Naive B cell (primary cell): ENCODE measurements at regions not wholly inside any gene's neighbourhood (a gene's known extent, or its start where the extent isn't known, plus 50 kb on each side); places are given as distances from the start of the nearest gene placed in this dataset.

Experiments
- ATAC-seq, 2 donors: fragments of 150-1000 bp; cut with Tn5 transposase; 2 replicates each; pipeline ENCODE4 v1.10.0; 2021; ENCODE audit warnings: low read depth in 2 of 2, mild to moderate bottlenecking in 2 of 2, moderate library complexity in 2 of 2
- DNase-seq: peaks from one replicate; pipeline ENCODE4 v3.0.0; 2022
- H3K27ac Mint-ChIP-seq, 6 donors: one replicate each; pipeline ENCODE4 v1.8.0; 2020 to 2022; ENCODE audit warnings: mild to moderate bottlenecking in 6 of 6, mixed read lengths in 6 of 6, moderate library complexity in 5 of 6, inconsistent platforms in 2 of 6
- H3K27me3 Mint-ChIP-seq, 3 donors: one replicate each; pipeline ENCODE4 v1.8.0; 2021 to 2022; ENCODE audit warnings: mixed read lengths in 3 of 3, mild to moderate bottlenecking in 1 of 3
- H3K36me3 Mint-ChIP-seq, 2 donors: one replicate each; pipeline ENCODE4 v1.8.0; 2020 to 2022; ENCODE audit warnings: mixed read lengths in 2 of 2, inconsistent platforms in 1 of 2, mild to moderate bottlenecking in 1 of 2
- H3K4me1 Mint-ChIP-seq, 3 donors: one replicate each; pipeline ENCODE4 v1.8.0; 2020 to 2022; ENCODE audit warnings: mixed read lengths in 3 of 3, inconsistent platforms in 1 of 3, mild to moderate bottlenecking in 1 of 3, moderate library complexity in 1 of 3
- H3K4me3 Mint-ChIP-seq, 8 donors: one replicate each; pipeline ENCODE4 v1.8.0; 2020 to 2022; ENCODE audit warnings: mild to moderate bottlenecking in 8 of 8, mixed read lengths in 8 of 8, moderate library complexity in 8 of 8, inconsistent platforms in 2 of 8
- H3K9me3 Mint-ChIP-seq, 7 donors: one replicate each; pipeline ENCODE4 v1.8.0; 2020 to 2022; ENCODE audit warnings: mixed read lengths in 7 of 7, mild to moderate bottlenecking in 5 of 7, inconsistent platforms in 2 of 7, moderate library complexity in 1 of 7

DNA sequence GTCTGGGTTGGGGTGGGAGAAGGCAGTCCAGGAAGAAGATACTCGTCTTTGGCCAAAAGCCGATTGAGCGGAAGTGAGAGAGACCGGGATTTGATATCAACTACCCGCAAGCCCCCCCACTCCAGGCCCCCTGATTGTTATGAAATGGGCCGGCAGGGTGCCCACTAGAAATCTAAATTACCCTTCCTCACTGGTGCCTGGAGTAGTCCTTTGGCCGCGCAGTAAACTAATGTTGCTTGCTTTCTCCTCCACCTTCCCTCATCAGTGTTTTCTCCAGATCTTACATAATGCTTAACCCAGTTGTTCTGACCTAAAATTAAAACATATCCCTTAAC, 119.2 kb upstream of the BARHL2 start:
- DNase-seq, result peak; percentile 12
- peak in 1 of 2 donors; percentile 10 for ATAC-seq
- Mint-ChIP-seq H3K9me3 (peaks cover 0 to 8% (median 3%) of the 10 kb centered on the region in 7 donors), H3K4me3 (peak overlapping the region; percentile 10 to 80 (median 62)), H3K27ac (peak overlapping the region in 1 of 6 donors; percentile 49), H3K27me3 (peaks cover 80 to 94% (median 91%) of the 10 kb centered on the region in 3 donors), H3K36me3 (peaks cover 0 to 5% of the 10 kb centered on the region in 2 donors), H3K4me1 (peaks cover 22 to 44% (median 33%) of the 10 kb centered on the region in 3 donors)

DNA sequence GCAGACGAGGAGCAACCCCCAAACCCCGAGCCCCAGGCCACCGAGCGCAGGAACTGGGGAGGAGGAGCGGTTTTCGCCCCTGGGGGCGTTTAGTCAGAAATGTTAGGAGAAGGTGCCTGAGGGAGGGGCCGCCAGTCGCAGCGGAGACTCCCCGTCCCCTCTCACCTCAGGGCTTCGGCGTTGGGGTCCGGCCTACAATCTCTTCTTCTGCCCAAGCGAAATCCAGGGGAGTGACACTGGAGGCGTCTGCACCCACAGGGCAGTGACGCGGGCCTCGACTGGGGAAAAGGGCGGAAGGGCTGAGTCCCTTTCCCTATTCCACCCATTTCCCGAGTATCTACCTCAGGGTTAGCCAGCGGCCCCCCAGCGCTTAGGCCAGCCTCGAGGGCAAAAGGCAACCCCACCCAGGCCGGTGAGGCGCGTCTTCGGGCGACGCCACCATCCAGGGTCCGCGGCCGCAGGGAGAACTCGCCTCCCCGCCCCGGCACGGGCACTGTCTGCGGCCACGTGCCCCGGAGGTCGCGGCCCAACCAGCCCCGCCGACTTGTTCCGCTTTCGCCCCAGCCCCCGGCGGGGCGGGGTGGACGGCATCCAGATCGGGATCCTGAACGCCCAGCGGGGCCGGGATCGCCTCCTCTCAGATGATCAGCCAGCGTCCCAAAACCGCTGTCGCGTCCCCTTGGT, 118.7 kb upstream of the BARHL2 start:
- peaks cover 0 to 8% (median 3%) of the 10 kb centered on the region in 7 donors for H3K9me3 Mint-ChIP-seq
- DNase-seq, result peak; percentile 18
- H3K27ac Mint-ChIP-seq, result peak overlapping the region in 1 of 6 donors; percentile 44
- no peaks in the 10 kb centered on the region for H3K36me3 Mint-ChIP-seq
- peaks cover 80 to 94% (median 91%) of the 10 kb centered on the region in 3 donors for H3K27me3 Mint-ChIP-seq
- H3K4me3 Mint-ChIP-seq, result peak overlapping the region in 7 of 8 donors; percentile 57 to 80 (median 66)
- ATAC-seq, result peak; percentile 27 to 58
- H3K4me1 Mint-ChIP-seq, result peaks cover 20 to 40% (median 32%) of the 10 kb centered on the region in 3 donors

DNA sequence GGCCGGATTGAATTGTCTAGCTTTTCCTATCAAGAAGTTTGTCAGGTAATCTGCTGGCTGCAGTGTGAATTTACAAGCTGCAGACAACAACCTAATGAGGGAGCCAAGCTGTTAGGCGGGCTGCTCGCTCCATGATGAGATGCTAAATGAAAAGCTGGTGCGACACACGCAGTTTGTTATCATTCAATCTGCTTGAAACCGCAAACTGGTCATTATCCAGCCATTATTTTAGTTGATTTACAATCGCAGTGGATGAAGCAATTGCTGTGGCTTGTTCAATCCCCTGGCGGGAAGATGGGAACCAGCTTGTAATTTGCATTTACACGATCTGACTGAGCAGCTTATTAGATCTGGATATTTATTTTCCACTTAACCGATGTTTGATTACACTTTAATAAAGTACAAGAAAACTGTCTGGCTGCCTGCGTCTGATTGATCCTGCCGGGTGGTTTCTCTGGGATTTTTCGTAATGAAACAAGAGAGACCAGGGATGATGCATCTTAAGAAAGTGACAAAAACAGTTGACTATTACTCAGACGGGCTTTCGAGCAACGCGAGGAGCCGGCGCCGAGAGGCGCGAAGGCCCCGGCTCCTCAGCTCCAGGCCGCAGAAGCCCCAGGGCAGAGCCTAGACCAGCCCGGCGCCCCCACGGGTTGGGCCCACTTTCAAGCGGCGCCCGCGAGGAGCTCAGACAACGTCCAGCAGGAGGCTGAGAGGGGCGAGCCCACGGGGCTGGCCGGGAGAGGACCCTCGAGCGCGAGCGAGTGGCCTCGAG, 118.0 kb upstream of the BARHL2 start:
- no peak for DNase-seq
- peaks cover 20 to 40% (median 32%) of the 10 kb centered on the region in 3 donors for H3K4me1 Mint-ChIP-seq
- peak in 1 of 2 donors; percentile 9 for ATAC-seq
- no peaks in the 10 kb centered on the region for H3K36me3 Mint-ChIP-seq
- H3K9me3 Mint-ChIP-seq, result peaks cover 0 to 8% (median 3%) of the 10 kb centered on the region in 7 donors
- H3K27ac Mint-ChIP-seq, result peak overlapping the region in 3 of 6 donors; percentile 18 to 44 (median 25)
- H3K4me3 Mint-ChIP-seq, result peak overlapping the region; percentile 26 to 83 (median 60)
- H3K27me3 Mint-ChIP-seq, result peaks cover 76 to 92% (median 88%) of the 10 kb centered on the region in 3 donors

DNA sequence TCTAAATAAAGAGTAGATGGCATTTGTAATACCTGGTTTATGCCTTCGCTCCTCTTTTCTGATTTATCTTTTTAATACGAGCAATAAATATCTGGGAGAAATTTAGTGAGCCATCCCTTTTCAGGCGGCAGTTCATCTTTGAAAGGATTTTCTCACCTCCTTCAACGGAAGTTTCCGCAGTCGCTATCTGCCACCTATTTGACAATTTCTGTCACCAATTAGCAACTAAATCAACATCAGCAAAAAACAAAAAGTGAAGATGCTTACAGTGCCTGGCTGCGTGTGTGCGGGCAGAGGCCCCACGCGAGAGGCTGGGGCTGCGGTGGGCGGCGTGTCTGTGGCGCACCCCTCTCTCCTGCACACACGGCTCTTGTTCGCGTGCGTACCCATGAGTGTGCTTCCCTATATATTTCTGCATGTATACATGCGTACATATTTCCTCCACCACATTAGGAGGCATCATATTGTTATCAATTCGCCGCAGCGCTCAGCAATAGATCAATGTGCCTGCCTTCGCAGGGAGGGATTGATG, 117.3 kb upstream of the BARHL2 start:
- peaks cover 73 to 90% (median 88%) of the 10 kb centered on the region in 3 donors for H3K27me3 Mint-ChIP-seq
- peaks cover 0 to 10% (median 3%) of the 10 kb centered on the region in 7 donors for H3K9me3 Mint-ChIP-seq
- H3K27ac Mint-ChIP-seq, result peak overlapping the region in 2 of 6 donors; percentile 25 to 40
- no peaks in the 10 kb centered on the region for H3K36me3 Mint-ChIP-seq
- no peak for DNase-seq
- peak in 1 of 2 donors; percentile 27 for ATAC-seq
- H3K4me3 Mint-ChIP-seq, result peak overlapping the region; percentile 6 to 82 (median 60)
- H3K4me1 Mint-ChIP-seq, result peaks cover 20 to 35% (median 30%) of the 10 kb centered on the region in 3 donors

DNA sequence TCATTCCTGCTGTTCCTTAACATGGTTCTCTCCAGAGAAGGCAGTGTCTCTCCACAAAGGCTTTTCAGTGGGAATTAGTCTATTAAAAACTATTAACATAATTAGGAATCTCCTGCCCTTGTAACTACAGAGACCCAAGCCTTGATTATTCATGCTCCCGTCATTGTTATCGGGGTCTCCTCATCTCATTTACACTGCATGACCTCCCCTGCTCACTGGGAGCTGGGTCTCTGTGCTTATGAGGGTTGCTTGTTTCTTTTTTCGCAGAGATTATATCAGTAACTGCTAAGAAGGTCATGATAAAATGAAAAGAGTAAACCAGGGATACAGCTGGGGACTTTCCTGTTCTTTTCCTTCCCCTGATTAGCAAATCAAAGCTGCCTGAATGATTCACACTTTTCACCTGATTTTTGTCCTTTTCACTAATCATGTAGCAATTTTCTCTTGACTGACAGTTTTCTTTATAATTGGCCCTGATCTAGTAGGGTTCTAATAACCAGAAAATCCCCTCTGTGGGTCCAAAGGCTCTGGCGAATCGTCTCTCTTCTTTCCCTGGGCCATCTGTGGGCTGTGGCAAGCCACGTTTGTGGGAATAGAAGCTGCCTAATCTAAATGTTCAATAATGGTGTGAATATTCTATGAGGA, 116.5 kb upstream of the BARHL2 start:
- Mint-ChIP-seq H3K4me3 (no peak overlapping the region), H3K36me3 (no peaks in the 10 kb centered on the region), H3K27ac (peak overlapping the region in 1 of 6 donors; percentile 1), H3K4me1 (peaks cover 20 to 31% (median 26%) of the 10 kb centered on the region in 3 donors), H3K9me3 (peaks cover 0 to 10% (median 3%) of the 10 kb centered on the region in 7 donors), H3K27me3 (peaks cover 71 to 82% (median 80%) of the 10 kb centered on the region in 3 donors)
- DNase-seq, result no peak
- no peak for ATAC-seq

DNA sequence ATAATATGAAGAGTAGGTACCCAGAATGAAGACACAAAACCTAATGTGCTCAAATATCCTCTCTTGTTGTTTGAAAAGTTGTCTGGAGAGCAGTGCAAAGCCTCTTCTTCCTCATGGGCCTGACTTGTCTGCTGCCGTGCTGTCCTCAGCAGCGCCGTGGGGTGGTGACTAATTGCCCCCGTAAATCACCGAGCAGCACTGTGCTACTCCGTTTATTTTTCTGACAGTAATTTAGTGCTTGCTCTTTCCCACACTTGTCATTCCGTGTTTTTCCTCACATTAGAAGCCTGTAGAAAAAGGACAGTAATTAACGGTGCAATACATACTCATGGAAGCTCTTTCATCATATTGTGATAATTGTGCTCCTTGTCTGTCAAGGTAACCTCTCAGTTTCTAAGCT, 114.8 kb upstream of the BARHL2 start:
- peaks cover 70 to 79% (median 78%) of the 10 kb centered on the region in 3 donors for H3K27me3 Mint-ChIP-seq
- no peak overlapping the region for H3K27ac Mint-ChIP-seq
- no peak overlapping the region for H3K4me3 Mint-ChIP-seq
- peaks cover 20 to 29% (median 25%) of the 10 kb centered on the region in 3 donors for H3K4me1 Mint-ChIP-seq
- DNase-seq, result no peak
- ATAC-seq, result no peak
- H3K36me3 Mint-ChIP-seq, result no peaks in the 10 kb centered on the region
- H3K9me3 Mint-ChIP-seq, result peaks cover 0 to 10% (median 3%) of the 10 kb centered on the region in 7 donors

DNA sequence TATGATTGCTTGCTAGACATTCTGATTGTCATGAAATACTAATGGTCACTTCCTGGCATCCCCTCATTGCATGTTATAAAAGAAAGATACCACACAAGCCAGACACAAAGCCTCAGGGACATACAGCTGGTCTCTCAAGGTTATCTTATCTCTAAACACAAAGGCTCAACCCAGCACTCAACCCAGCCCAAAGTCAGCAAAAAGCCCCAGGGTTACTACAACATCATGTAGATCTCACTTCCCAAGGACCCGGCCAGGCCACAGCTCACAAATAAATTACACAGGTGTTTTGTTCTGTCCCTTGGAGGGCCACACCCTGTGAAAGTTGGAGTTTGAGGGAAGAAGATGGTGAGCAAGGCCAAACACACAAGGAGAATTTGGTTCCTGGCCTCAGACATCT, 109.7 kb upstream of the BARHL2 start:
- H3K9me3 Mint-ChIP-seq, result peaks cover 0 to 2% (median 0%) of the 10 kb centered on the region in 7 donors
- H3K4me1 Mint-ChIP-seq, result no peaks in the 10 kb centered on the region
- H3K27ac Mint-ChIP-seq, result no peak overlapping the region
- H3K36me3 Mint-ChIP-seq, result no peaks in the 10 kb centered on the region
- DNase-seq, result no peak
- no peak overlapping the region for H3K4me3 Mint-ChIP-seq
- ATAC-seq, result no peak
- peaks cover 56 to 70% (median 69%) of the 10 kb centered on the region in 3 donors for H3K27me3 Mint-ChIP-seq

DNA sequence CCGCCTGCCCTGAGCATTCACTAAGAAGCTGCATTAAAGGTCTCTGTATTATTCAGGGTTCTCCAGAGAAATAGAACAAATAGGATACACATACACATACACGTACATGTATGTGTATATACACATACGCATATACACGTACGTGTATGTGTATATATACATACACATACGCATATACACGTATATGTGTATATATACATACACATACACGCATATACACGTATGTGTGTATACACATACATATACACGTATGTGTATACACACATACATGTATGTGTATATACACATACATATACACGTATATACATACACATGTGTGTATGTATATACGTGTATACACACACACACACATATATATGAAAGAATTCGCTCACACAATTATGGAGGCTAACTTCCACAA, 108.9 kb upstream of the BARHL2 start:
- H3K4me1 Mint-ChIP-seq, result no peaks in the 10 kb centered on the region

DNA sequence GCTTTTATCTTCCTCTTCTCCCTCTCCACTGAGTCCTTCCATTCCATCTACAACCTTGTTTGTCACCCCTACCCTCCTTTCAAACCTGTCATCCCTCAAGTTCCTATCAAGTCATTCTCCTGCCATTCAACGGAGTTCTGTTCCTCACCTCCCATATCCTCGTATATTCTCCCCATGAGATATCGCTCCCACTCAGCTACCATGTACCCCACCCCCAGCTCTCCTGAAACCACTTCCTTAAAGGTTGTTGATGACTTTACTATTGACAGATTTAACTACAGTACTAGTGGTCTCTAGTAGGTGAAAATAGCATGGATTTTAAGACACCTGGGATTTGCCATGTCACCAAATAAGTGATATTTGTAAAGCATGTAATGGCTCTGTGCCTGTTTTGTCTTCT, 107.4 kb upstream of the BARHL2 start:
- H3K27me3 Mint-ChIP-seq, result peaks cover 42 to 59% (median 55%) of the 10 kb centered on the region in 3 donors
- no peaks in the 10 kb centered on the region for H3K9me3 Mint-ChIP-seq
- H3K27ac Mint-ChIP-seq, result no peak overlapping the region
- no peaks in the 10 kb centered on the region for H3K36me3 Mint-ChIP-seq
- ATAC-seq, result no peak
- H3K4me1 Mint-ChIP-seq, result no peaks in the 10 kb centered on the region
- H3K4me3 Mint-ChIP-seq, result no peak overlapping the region
- DNase-seq, result no peak

More for the DNA sequence above, 108.9 kb upstream of the BARHL2 start:
- no peak for ATAC-seq
- Mint-ChIP-seq H3K27me3 (peaks cover 51 to 67% (median 66%) of the 10 kb centered on the region in 3 donors), H3K36me3 (no peaks in the 10 kb centered on the region), H3K4me3 (no peak overlapping the region), H3K9me3 (peaks cover 0 to 2% (median 0%) of the 10 kb centered on the region in 7 donors), H3K27ac (no peak overlapping the region)
- no peak for DNase-seq

DNA sequence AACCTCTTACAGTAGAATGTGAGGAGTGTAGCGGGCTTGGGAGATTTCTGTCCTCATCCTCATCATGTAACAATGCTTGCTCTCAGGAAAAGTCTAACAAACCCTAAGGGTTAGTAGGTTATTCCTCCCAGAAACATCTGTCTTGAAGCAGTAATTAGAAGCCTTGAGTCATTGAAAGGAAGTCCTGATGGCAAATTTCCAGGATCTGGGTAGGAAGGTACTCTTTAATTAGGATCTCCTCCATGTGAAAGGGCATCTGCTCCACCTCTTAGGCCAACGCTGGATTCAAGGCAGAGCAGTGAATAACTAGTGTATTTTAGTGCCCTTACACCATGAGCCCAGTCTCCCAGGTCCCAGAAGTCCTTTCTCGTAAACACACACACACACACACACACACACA, 106.6 kb upstream of the BARHL2 start:
- no peaks in the 10 kb centered on the region for H3K36me3 Mint-ChIP-seq
- H3K4me1 Mint-ChIP-seq, result no peaks in the 10 kb centered on the region
- ATAC-seq (no peak), DNase-seq (no peak)
- H3K27ac Mint-ChIP-seq, result no peak overlapping the region
- peaks cover 37 to 59% (median 53%) of the 10 kb centered on the region in 3 donors for H3K27me3 Mint-ChIP-seq
- H3K4me3 Mint-ChIP-seq, result no peak overlapping the region
- peaks cover 0 to 3% (median 0%) of the 10 kb centered on the region in 7 donors for H3K9me3 Mint-ChIP-seq

DNA sequence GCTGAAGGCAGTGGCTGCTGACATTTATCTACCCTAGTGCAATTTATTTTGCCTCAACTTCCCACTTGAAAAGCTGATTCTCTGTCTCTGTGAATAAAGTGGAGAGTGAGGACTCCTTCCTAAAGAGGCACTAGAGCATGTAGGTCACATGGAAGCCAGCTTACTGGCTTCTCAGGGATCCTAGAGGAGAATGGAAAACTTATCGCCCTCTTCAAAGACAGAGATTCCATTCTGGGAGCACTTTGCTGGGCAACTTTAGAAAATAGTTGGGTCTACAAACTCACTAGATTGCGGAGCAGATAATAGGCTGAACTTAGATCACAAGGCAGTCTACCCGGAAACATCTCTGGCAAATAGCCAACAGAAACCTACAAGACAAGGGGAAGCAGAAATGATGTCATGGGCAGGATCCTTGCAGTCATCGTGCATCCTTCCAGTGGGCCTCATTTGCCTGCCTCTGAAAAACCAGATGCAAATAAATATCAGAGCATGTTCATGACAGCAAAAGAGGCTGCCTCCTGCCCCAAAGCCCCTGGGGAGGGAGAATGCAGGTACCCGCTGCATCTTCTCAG, 104.8 kb upstream of the BARHL2 start:
- DNase-seq (no peak), ATAC-seq (no peak)
- Mint-ChIP-seq H3K4me3 (no peak overlapping the region), H3K27ac (no peak overlapping the region), H3K4me1 (no peaks in the 10 kb centered on the region), H3K9me3 (peaks cover 3 to 18% (median 4%) of the 10 kb centered on the region in 7 donors), H3K36me3 (no peaks in the 10 kb centered on the region), H3K27me3 (peaks cover 39 to 58% (median 51%) of the 10 kb centered on the region in 3 donors)

DNA sequence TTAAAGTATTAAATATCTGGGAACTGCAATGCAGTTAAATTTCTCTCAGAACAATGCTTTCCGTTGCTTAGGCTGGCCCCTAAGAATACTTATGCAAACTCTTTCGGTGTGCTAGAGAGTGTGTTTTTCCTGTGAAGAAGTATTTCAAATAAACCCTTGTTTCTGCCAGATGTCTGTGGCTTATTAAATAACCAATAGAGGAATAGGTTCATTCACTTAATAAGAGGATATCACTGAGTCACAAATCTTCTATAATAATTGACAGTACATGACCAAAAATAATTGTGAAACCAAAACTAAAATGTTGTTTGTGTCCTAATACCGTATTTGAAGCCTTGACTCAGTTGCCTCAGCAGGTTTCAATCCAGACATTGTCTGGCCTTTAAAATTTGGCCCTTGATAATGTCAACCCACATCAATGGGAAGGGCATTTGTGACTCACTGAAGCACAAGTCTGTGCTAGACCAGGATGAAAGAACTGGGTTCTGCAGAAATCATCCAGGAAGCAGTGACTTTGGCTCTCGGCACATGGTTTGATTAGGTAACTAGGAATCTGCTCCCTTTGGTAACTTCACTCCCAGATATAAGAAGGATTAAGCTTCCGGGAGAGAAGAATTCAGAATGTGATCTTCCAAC, 104.2 kb upstream of the BARHL2 start:
- no peak for DNase-seq
- Mint-ChIP-seq H3K4me3 (no peak overlapping the region), H3K36me3 (no peaks in the 10 kb centered on the region), H3K27me3 (peaks cover 43 to 59% (median 53%) of the 10 kb centered on the region in 3 donors), H3K9me3 (peaks cover 3 to 18% (median 5%) of the 10 kb centered on the region in 7 donors), H3K27ac (no peak overlapping the region), H3K4me1 (no peaks in the 10 kb centered on the region)
- ATAC-seq, result no peak
